B cell (primary cell): ENCODE measurements at regions not wholly inside any gene's neighbourhood (a gene's known extent, or its start where the extent isn't known, plus 50 kb on each side); places are given as distances from the start of the nearest gene placed in this dataset.

Experiments used
- ATAC-seq: fragments of 200-7000 bp; cut with Tn5 transposase; one replicate; pipeline ENCODE4 v1.10.0; 2021; ENCODE audit warnings: low read depth, mild to moderate bottlenecking, moderate number of reproducible peaks, moderate library complexity
- CTCF ChIA-PET: fragments of 350-600 bp; sonication (Branson Sonifier 250); formaldehyde crosslinking; loops from one replicate; lab custom pipeline; 2021; ENCODE audit warnings: antibody characterized with exemption, inconsistent platforms; lab: Charles Lee
- POLR2A ChIA-PET: fragments of 350-600 bp; sonication (Branson Sonifier 250); formaldehyde crosslinking; loops from one replicate; lab custom pipeline; 2021; ENCODE audit warnings: antibody characterized with exemption; lab: Charles Lee
- DNase-seq: peaks from one replicate; pipeline ENCODE4 v3.0.0; 2013
- H2AFZ ChIP-seq: 2 replicates; pipeline ENCODE4 v1.6.1; 2012; ENCODE audit warnings: mild to moderate bottlenecking, low read depth, low read length; ENCODE audit not compliant: insufficient read depth, poor library complexity, severe bottlenecking
- H3K27ac ChIP-seq, 2 donors: 1 replicate in 1 of 2; 2 replicates in 1 of 2; pipeline ENCODE4 v1.5.1; 2012 to 2013; ENCODE audit warnings: low read length in 2 of 2, mild to moderate bottlenecking in 2 of 2, moderate library complexity in 1 of 2
- H3K27me3 ChIP-seq, 4 experiments: fragments of 200-600 bp in 1 of 4; sonication (generic) in 1 of 4; replicated peaks in 1 of 4; 1 replicate in 2 of 4; 2 replicates in 2 of 4; pipeline versions ENCODE4 v1.6.1 to v1.7.0; 2013 to 2016; ENCODE audit warnings: low read length in 3 of 4, mild to moderate bottlenecking in 2 of 4, mixed read lengths in 1 of 4, moderate library complexity in 1 of 4; ENCODE audit not compliant: insufficient read depth in 4 of 4, control insufficient read depth in 3 of 4; ENCODE audit errors: control extremely low read depth in 1 of 4
- H3K36me3 ChIP-seq, 2 experiments: replicated peaks in 1 of 2; 1 replicate in 1 of 2; 2 replicates in 1 of 2; pipeline versions ENCODE4 v1.6.1 to v1.7.1; 2013; ENCODE audit warnings: low read length in 1 of 2; ENCODE audit not compliant: insufficient read depth in 2 of 2, control insufficient read depth in 1 of 2; ENCODE audit errors: control extremely low read depth in 1 of 2, extremely low read depth in 1 of 2
- H3K4me1 ChIP-seq, 2 donors: fragments of 200-600 bp in 1 of 2; sonication (generic) in 1 of 2; 1 replicate in 1 of 2; 2 replicates in 1 of 2; pipeline versions ENCODE4 v1.5.1 to v1.6.1; 2013 to 2017; ENCODE audit warnings: low read length in 2 of 2; ENCODE audit not compliant: control insufficient read depth in 2 of 2, insufficient read depth in 2 of 2
- H3K4me2 ChIP-seq: replicated peaks from 2 replicates; pipeline ENCODE3; 2012; ENCODE audit warnings: mild to moderate bottlenecking, low read depth, low read length; ENCODE audit not compliant: poor library complexity, severe bottlenecking
- H3K4me3 ChIP-seq, 5 experiments: fragments of 200-600 bp in 1 of 5; sonication (generic) in 1 of 5; 1 replicate in 3 of 5; 2 replicates in 2 of 5; pipeline versions ENCODE4 v1.5.1 to v1.7.0; 2011 to 2016; ENCODE audit warnings: low read length in 4 of 5, mild to moderate bottlenecking in 4 of 5, low read depth in 2 of 5, control low read depth in 1 of 5, moderate library complexity in 1 of 5; ENCODE audit not compliant: insufficient read depth in 1 of 5; ENCODE audit errors: control extremely low read depth in 1 of 5, extremely low read depth in 1 of 5
- H3K79me2 ChIP-seq: fragments of 200-600 bp; sonication (generic); one replicate; pipeline ENCODE4 v1.6.0; 2016; ENCODE audit warnings: low read length; ENCODE audit not compliant: control insufficient read depth, insufficient read depth
- H3K9ac ChIP-seq: fragments of 200-600 bp; sonication (generic); 2 replicates; pipeline ENCODE4 v1.6.1; 2017; ENCODE audit warnings: mild to moderate bottlenecking, low read length, moderate library complexity
- H3K9me3 ChIP-seq, 3 donors: one replicate each; pipeline versions ENCODE4 v1.6.1 to v1.7.1; 2013; ENCODE audit warnings: low read length in 2 of 3; ENCODE audit not compliant: control insufficient read depth in 2 of 3, insufficient read depth in 1 of 3; ENCODE audit errors: control extremely low read depth in 1 of 3
- H4K20me1 ChIP-seq: 2 replicates; pipeline ENCODE4 v1.6.0; 2012; ENCODE audit warnings: mild to moderate bottlenecking, low read length; ENCODE audit not compliant: insufficient read depth, control insufficient read depth, poor library complexity, severe bottlenecking
- H3K27ac Mint-ChIP-seq: one replicate; pipeline ENCODE4 v1.8.0; 2021; ENCODE audit warnings: mixed read lengths
- H3K27me3 Mint-ChIP-seq: one replicate; pipeline ENCODE4 v1.8.0; 2021; ENCODE audit warnings: mixed read lengths
- H3K4me1 Mint-ChIP-seq: one replicate; pipeline ENCODE4 v1.8.0; 2021; ENCODE audit warnings: mixed read lengths
- H3K4me3 Mint-ChIP-seq: one replicate; pipeline ENCODE4 v1.8.0; 2021; ENCODE audit warnings: mixed read lengths
- H3K9me3 Mint-ChIP-seq: one replicate; pipeline ENCODE4 v1.8.0; 2022; ENCODE audit warnings: mixed read lengths; ENCODE audit not compliant: insufficient read depth
- CTCF ChIP-seq: fragments of 200-600 bp; IDR thresholded peaks from one replicate; pipeline ENCODE4 v1.8.0; 2022; ENCODE audit warnings: antibody characterized with exemption, mild to moderate bottlenecking
- EZH2 ChIP-seq: IDR thresholded peaks from 2 replicates; pipeline ENCODE4 v1.6.1; 2012; ENCODE audit warnings: borderline replicate concordance, low read depth, mild to moderate bottlenecking, moderate library complexity, low read length; ENCODE audit not compliant: insufficient read depth, poor library complexity, severe bottlenecking
- WGBS: methylation state at CpG from one replicate; pipeline ENCODE4 v1.1.5; 2013; ENCODE audit warnings: missing lambda C conversion rate; ENCODE audit not compliant: insufficient coverage; 5-methylcytosine and 5-hydroxymethylcytosine counted together
- intact Hi-C: fragments of 100-400 bp; cut with micrococcal nuclease; formaldehyde crosslinking; loops from one replicate; pipeline ENCODE4 v1.10.0; 2022

- ChIA-PET POLR2A (no interaction called here), CTCF (no interaction called here)
- TF ChIP-seq EZH2: no peak
- no peak for TF ChIP-seq CTCF
- no peak for ATAC-seq
- H3K9me3 ChIP-seq: no peaks in the 10 kb centered on the region
- H3K27ac ChIP-seq: no peak overlapping the region
- H3K27me3 Mint-ChIP-seq: peaks cover 9% of the 10 kb centered on the region
- no peaks in the 10 kb centered on the region for H3K36me3 ChIP-seq
- WGBS: no CpG with 5 or more reads among the region's 1 CpG
- DNase-seq: no peak
- H3K4me3 ChIP-seq: no peak overlapping the region
- no peaks in the 10 kb centered on the region for H3K4me1 ChIP-seq
- H3K79me2 ChIP-seq: no peaks in the 10 kb centered on the region
- H2AFZ ChIP-seq: no peak overlapping the region
- H3K4me2 ChIP-seq: no peak overlapping the region
- no peaks in the 10 kb centered on the region for H3K27me3 ChIP-seq
- no peak overlapping the region for H3K9ac ChIP-seq
- H3K4me1 Mint-ChIP-seq: no peaks in the 10 kb centered on the region
- no peak overlapping the region for H3K27ac Mint-ChIP-seq
- H3K4me3 Mint-ChIP-seq: no peak overlapping the region
- no peaks in the 10 kb centered on the region for H4K20me1 ChIP-seq
- intact Hi-C loops: no loop called here
- H3K9me3 Mint-ChIP-seq: peaks cover 2% of the 10 kb centered on the region
Observed at GRCh38 chr6:155561257-155561965, 105.8 kb upstream of the NOX3 start.

GRCh38 chr6:155549928-155550327, 94.3 kb upstream of the NOX3 start:
- Histone ChIP-seq H3K4me1 (no peaks in the 10 kb centered on the region), H3K27me3 (no peaks in the 10 kb centered on the region), H3K27ac (no peak overlapping the region), H3K36me3 (no peaks in the 10 kb centered on the region), H3K4me2 (no peak overlapping the region), H3K4me3 (no peak overlapping the region), H4K20me1 (no peaks in the 10 kb centered on the region), H3K9me3 (no peaks in the 10 kb centered on the region), H3K9ac (no peak overlapping the region), H2AFZ (no peak overlapping the region), H3K79me2 (no peaks in the 10 kb centered on the region)
- Mint-ChIP-seq H3K4me1 (no peaks in the 10 kb centered on the region), H3K9me3 (no peaks in the 10 kb centered on the region), H3K27me3 (peaks cover 3% of the 10 kb centered on the region), H3K4me3 (no peak overlapping the region), H3K27ac (no peak overlapping the region)
- POLR2A ChIA-PET: no interaction called here
- ATAC-seq (no peak), DNase-seq (no peak)
- intact Hi-C loops: no loop called here
- 88% methylated on average over 3 of the region's 4 CpGs for WGBS
- TF ChIP-seq CTCF: no peak
- no peak for TF ChIP-seq EZH2
- CTCF ChIA-PET: no interaction called here
